Muscle layer of colon (tissue), 2 donors: ENCODE measurements at regions not wholly inside any gene's neighbourhood (a gene's known extent, or its start where the extent isn't known, plus 50 kb on each side); places are given as distances from the start of the nearest gene placed in this dataset.
"Not testable (repeated sequence)": the region's sequence is repeated elsewhere in the genome, so short reads cannot be mapped to it uniquely, and the experiment has no call there.

Source experiments
- H3K27ac ChIP-seq: one replicate; pipeline ENCODE4 v1.7.0; 2013; ENCODE audit warnings: low read depth, mild to moderate bottlenecking, low read length, moderate library complexity
- H3K27me3 ChIP-seq, 2 donors: one replicate each; pipeline ENCODE4 v1.7.0; 2013; ENCODE audit warnings: low read length in 2 of 2, mild to moderate bottlenecking in 2 of 2; ENCODE audit not compliant: insufficient read depth in 2 of 2, control insufficient read depth in 1 of 2
- H3K36me3 ChIP-seq: one replicate; pipeline ENCODE4 v1.7.0; 2013; ENCODE audit warnings: mild to moderate bottlenecking, low read length; ENCODE audit not compliant: insufficient read depth
- H3K4me1 ChIP-seq: one replicate; pipeline ENCODE4 v1.7.0; 2013; ENCODE audit warnings: mild to moderate bottlenecking, low read length; ENCODE audit not compliant: insufficient read depth
- H3K4me3 ChIP-seq, 2 donors: one replicate each; pipeline ENCODE4 v1.7.0; 2013; ENCODE audit warnings: low read length in 2 of 2, low read depth in 1 of 2, mild to moderate bottlenecking in 1 of 2, moderate library complexity in 1 of 2
- H3K9ac ChIP-seq: one replicate; pipeline ENCODE4 v1.7.0; 2013; ENCODE audit warnings: low read length
- H3K9me3 ChIP-seq: one replicate; pipeline ENCODE4 v1.7.0; 2013; ENCODE audit warnings: mild to moderate bottlenecking, low read length
- donor health status: abdominal sarcoma.
- donor health status: Adenocarcinoma of cecum.

- Histone ChIP-seq H3K9ac (no peak overlapping the region), H3K36me3 (no peaks in the 10 kb centered on the region), H3K4me1 (no peaks in the 10 kb centered on the region), H3K27me3 (no peaks in the 10 kb centered on the region), H3K9me3 (no peaks in the 10 kb centered on the region), H3K4me3 (no peak overlapping the region), H3K27ac (no peak overlapping the region)
Measured at GRCh38 chr11:41519696-41520095, 60.2 kb upstream of the LRRC4C start.

GRCh38 chr11:41522391-41522790, 62.9 kb upstream of the LRRC4C start:
- Histone ChIP-seq H3K9me3 (no peaks in the 10 kb centered on the region), H3K36me3 (no peaks in the 10 kb centered on the region), H3K4me1 (no peaks in the 10 kb centered on the region), H3K27me3 (no peaks in the 10 kb centered on the region), H3K27ac (no peak overlapping the region), H3K9ac (no peak overlapping the region), H3K4me3 (no peak overlapping the region)

DNA sequence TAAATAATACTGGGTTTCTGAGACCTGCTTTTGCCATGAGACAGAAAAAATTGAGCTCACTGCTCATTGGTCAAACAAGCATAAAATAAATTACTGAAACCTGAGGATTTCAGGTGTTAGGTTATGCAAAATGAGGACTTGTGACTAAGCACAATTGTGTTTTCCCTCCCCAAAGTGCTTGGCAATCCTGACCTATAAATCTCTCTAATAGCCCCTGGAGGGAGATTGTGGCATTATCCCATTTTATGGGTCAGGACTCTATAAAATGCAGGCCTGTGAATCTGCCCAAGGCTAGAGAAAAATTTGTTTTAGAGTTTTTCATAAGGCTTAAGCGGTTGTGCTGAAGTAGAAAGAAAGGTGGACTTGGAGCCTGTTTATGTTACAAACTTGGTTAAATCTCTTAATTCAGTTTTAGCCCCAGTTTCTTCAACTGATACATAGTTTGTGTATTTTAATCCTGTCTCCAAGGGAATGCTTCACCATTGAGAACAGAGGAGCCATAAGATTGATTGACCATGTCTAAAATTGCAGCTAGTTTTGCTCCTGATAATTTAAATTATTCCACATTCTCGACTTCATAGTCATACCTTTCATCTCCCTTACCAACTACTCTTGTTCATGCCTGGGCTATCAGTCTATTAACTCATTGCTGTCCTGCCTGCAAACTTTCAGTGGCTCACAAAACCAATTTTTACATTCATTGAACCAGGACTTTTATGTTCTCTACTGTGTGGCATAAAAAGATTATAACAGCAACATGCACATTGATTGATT, 63.6 kb upstream of the LRRC4C start:
- H3K27me3 ChIP-seq, result no peaks in the 10 kb centered on the region
- H3K4me1 ChIP-seq, result no peaks in the 10 kb centered on the region
- H3K36me3 ChIP-seq, result no peaks in the 10 kb centered on the region
- no peak overlapping the region for H3K9ac ChIP-seq
- no peak overlapping the region for H3K4me3 ChIP-seq
- H3K9me3 ChIP-seq, result no peaks in the 10 kb centered on the region
- H3K27ac ChIP-seq, result no peak overlapping the region

GRCh38 chr11:41527530-41527929, 68.1 kb upstream of the LRRC4C start:
- H3K4me3 ChIP-seq, result no peak overlapping the region
- no peaks in the 10 kb centered on the region for H3K27me3 ChIP-seq
- no peaks in the 10 kb centered on the region for H3K9me3 ChIP-seq
- no peaks in the 10 kb centered on the region for H3K36me3 ChIP-seq
- no peak overlapping the region for H3K27ac ChIP-seq
- H3K4me1 ChIP-seq, result no peaks in the 10 kb centered on the region
- H3K9ac ChIP-seq, result no peak overlapping the region

GRCh38 chr11:41532413-41532812, 73.0 kb upstream of the LRRC4C start:
- H3K9me3 ChIP-seq, result no peaks in the 10 kb centered on the region

DNA sequence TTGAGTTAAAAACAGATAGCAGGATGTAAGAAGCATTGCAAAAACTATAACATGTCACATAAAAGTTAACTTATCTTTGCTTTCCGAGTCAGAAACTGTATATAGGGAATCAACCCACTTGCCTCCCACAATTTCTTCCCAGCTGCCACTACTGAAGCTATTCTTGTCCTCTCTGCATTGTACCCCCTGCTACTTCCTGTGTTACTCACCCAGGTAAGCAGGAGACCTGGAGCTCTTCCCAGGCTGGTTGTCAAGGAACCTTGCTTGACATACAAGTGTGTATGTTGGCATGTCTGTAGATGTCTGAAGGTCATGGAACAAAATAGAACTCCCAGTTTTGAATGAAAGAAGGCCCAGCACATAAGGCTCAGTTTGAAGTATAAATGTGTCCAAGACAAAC, 74.3 kb upstream of the LRRC4C start:
- no peaks in the 10 kb centered on the region for H3K9me3 ChIP-seq
- no peaks in the 10 kb centered on the region for H3K27me3 ChIP-seq
- no peak overlapping the region for H3K4me3 ChIP-seq
- no peaks in the 10 kb centered on the region for H3K4me1 ChIP-seq
- no peak overlapping the region for H3K9ac ChIP-seq
- no peaks in the 10 kb centered on the region for H3K36me3 ChIP-seq
- no peak overlapping the region for H3K27ac ChIP-seq

More at GRCh38 chr11:41532413-41532812, 73.0 kb upstream of the LRRC4C start:
- Histone ChIP-seq H3K9ac (no peak overlapping the region), H3K27ac (no peak overlapping the region), H3K4me3 (no peak overlapping the region), H3K36me3 (no peaks in the 10 kb centered on the region), H3K27me3 (no peaks in the 10 kb centered on the region), H3K4me1 (no peaks in the 10 kb centered on the region)

DNA sequence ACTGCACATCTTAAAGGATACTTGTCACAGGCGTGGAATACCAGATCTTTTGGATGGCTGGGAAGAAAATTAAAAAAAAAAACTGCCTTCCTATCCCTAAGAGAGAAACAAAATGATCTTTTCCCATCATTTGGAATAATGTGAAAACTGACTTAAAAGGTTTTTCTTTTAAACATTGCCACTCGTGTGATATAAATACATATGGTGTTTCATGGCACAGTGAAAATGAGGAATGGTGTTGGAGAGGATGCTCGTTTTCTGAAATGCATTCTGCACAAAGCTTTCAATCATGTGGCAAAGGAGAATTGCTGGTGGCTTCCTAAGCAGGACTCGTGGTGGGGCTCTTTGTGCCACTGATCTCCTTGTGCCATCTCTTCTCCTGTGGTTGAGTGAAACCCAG, 74.9 kb upstream of the LRRC4C start:
- Histone ChIP-seq H3K4me3 (no peak overlapping the region), H3K9me3 (no peaks in the 10 kb centered on the region), H3K27ac (no peak overlapping the region), H3K9ac (no peak overlapping the region), H3K27me3 (no peaks in the 10 kb centered on the region), H3K36me3 (no peaks in the 10 kb centered on the region), H3K4me1 (no peaks in the 10 kb centered on the region)

DNA sequence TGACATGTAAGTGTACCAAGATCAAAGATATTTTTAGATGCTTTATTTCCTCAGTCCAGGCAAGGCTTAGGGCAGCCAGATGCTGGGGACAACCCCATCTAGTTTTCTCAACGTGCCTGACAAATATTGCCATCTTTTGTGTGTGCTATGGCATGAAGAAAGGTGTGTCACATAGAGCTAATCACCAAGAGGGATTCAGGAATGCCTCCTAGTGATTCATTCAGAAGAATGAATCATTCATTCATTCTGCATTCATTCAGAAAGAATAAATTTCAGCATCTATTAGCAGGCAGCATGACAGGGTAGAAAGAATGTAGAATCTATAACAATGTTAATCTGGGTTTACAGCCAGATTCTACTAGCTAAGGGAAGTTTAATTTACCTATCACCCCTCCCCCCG, 75.4 kb upstream of the LRRC4C start:
- H3K27me3 ChIP-seq, result no peaks in the 10 kb centered on the region
- H3K9me3 ChIP-seq, result no peaks in the 10 kb centered on the region
- no peak overlapping the region for H3K27ac ChIP-seq
- no peaks in the 10 kb centered on the region for H3K36me3 ChIP-seq
- no peaks in the 10 kb centered on the region for H3K4me1 ChIP-seq
- H3K4me3 ChIP-seq, result no peak overlapping the region
- no peak overlapping the region for H3K9ac ChIP-seq

- no peak overlapping the region for H3K9ac ChIP-seq
- H3K27me3 ChIP-seq, result no peaks in the 10 kb centered on the region
- H3K36me3 ChIP-seq, result no peaks in the 10 kb centered on the region
- H3K27ac ChIP-seq, result no peak overlapping the region
- no peaks in the 10 kb centered on the region for H3K9me3 ChIP-seq
- H3K4me1 ChIP-seq, result no peaks in the 10 kb centered on the region
- no peak overlapping the region for H3K4me3 ChIP-seq
Measured at GRCh38 chr11:41536021-41536568, 76.6 kb upstream of the LRRC4C start.

DNA sequence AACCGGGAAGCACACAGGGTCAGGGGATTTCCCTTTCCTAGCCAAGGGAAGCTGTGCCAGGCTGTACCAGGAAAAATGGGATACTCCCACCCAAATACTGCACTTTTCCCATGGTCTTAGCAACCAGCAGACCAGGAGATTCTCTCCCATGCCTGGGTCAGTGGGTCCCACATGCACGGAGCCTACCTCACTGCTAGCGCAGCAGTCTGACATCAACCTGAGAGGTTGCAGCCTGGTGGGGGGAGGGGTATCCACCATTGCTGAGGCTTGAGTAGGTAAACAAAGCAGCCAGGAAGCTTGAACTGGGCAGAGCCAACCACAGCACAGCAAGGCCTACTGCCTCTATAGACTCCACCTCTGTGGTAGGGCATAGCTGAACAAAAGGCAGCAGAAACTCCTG, 85.5 kb upstream of the LRRC4C start:
- not testable (repeated sequence) for H3K4me3 ChIP-seq, H3K27me3 ChIP-seq, H3K9ac ChIP-seq, H3K4me1 ChIP-seq, H3K36me3 ChIP-seq, H3K9me3 ChIP-seq, H3K27ac ChIP-seq

- Histone ChIP-seq H3K36me3 (no peaks in the 10 kb centered on the region), H3K27ac (no peak overlapping the region), H3K9ac (no peak overlapping the region), H3K27me3 (no peaks in the 10 kb centered on the region), H3K4me3 (no peak overlapping the region), H3K9me3 (no peaks in the 10 kb centered on the region), H3K4me1 (no peaks in the 10 kb centered on the region)
Measured at GRCh38 chr11:41578421-41579051, 119.1 kb upstream of the LRRC4C start.

GRCh38 chr11:41579546-41579945, 120.1 kb upstream of the LRRC4C start:
- no peak overlapping the region for H3K27ac ChIP-seq
- H3K36me3 ChIP-seq, result no peaks in the 10 kb centered on the region
- no peaks in the 10 kb centered on the region for H3K9me3 ChIP-seq
- H3K9ac ChIP-seq, result no peak overlapping the region
- H3K4me1 ChIP-seq, result no peaks in the 10 kb centered on the region
- H3K27me3 ChIP-seq, result no peaks in the 10 kb centered on the region
- H3K4me3 ChIP-seq, result no peak overlapping the region
